ENCODE measurements at regions not wholly inside any gene's neighbourhood (a gene's known extent, or its start where the extent isn't known, plus 50 kb on each side); places are given as distances from the start of the nearest gene placed in this dataset.
"Not testable (repeated sequence)": the region's sequence is repeated elsewhere in the genome, so short reads cannot be mapped to it uniquely, and the experiment has no call there.

DNA sequence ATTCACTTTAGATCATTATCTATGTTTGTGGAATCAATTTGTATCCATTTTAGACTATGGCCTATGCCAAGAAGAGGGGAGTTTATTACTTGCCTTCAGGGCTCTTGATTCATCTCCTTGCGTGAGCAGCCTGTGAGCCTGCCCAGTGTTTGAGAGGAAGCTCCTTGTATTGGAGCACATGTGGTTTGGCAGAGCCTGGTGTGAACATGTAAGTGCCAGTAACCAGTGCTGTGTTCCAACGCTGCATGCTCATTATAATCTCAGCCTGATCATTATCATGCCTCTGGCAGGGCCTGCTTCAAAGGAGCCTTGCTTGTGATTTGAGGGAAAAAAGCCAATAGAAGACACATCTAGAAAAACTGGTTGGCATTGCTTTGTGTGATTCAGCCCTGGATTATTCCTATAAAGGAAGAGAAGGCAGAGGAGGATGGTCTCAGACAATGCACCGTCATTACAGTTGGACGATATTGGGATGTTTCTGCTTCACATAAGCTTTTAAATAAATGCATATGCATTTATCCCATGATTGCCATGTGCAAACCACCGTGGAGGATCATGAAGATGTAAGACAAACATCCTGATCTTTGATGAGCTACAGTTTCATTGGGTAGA is 203.4 kb upstream of the AHR start:
- no peak for DNase-seq

DNA sequence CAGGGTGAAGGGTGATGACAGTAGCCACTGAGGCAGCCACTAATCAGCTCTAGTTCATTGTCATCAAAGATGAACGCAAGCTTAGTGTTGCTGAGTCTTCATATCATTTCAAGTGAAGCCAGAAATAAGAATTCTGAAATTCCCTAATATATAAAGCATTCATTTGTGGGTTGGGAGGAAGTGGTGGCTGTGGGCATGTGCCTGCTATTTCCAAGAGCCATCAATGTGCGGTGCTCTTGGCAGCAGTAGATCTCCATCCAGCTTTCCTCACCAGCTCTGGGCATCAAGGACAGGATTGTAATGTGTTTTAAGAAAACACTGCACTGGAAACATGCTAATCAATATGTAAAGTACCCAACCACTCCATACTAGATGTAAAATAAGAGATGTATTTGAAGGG is 202.5 kb upstream of the AHR start:
- DNase-seq: peak; percentile 52 to 68

DNA sequence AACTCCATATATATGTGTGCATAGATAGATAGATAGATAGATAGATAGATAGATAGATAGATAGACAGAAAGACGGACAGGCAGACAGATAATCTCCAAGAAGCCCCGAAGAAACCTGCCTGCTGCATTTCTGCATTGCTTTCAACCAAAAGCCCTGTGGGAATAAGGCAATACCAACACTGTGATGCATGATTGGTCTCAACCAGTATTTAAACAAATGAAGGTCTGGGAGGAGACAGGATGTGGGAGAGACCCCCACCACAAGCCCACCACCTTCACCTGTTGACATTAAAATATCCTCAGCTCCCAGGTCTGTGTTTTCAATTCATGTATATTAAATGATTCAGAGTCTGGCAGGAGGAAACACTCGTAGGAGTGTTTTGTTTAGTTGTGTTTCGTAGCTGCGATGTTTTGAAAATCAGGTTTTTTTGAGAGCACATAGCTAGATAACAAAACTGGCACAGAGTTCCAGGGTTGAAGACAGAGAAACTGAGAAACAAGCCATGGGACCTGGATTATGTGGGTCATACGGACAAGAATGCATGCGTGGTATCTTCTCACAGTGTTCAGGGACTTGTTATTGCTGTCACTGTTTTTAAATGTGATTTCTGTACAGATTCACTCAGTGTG is 200.7 kb upstream of the AHR start:
- no peak for DNase-seq

DNA sequence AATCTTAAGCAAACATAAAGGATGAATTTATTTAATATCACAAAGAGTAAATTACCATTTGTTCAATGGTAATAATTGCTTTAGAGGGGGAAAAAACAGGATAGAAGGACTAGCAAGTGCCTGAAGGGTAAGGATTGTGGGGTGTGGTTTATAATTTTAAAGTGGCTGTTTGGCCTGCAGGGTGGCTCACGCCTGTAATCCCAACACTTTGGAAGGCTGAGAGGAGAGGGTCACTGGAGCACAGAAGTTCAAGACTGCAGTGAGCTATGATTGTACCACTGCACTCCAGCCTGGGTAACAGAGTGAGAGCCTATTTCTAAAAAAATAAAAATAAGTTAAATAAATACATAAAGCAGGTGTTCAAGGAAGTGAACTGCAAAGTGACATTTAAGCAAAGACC is 199.9 kb upstream of the AHR start:
- DNase-seq: no peak

DNA sequence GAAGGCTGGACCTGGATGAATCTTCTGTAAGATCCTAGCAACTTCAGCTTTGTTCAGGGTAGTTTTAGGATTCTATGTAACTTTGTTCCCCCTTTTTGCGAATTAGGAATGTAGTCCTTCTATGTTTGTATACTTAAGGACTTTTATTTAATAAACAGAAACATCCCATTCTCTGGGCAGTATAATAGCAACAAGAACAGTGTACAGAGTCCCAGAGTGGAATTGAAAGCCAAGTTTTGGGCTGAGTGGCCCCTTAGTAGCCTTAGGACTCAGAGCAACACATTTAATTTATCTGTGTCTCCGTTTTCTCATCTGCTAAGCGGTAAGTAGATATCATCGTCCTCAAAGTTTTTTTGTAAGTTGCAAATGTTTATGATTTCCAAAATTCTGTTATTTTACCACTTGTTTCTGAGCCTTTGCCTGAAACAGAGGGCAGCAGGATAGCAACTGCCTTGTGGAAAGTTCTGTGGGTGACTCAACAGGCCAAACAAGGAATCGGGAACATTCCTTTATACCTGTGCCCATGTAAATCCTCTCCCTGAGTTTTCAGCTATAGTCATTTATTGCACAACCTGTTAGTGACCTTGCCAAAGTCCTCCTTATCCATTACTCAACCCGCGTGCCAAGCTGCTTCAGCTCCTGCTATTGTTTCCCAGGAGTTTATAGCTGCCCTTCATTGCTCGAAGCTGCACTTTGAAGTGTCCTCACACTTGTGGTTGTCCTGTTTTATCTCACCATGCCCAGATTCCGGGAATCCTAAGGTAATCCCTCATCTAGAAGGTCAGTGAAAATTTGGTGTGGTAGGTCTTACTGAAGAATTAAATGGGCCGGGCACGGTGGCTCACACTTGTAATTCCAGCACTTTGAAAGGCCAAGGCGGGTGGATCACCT is 199.1 kb upstream of the AHR start:
- DNase-seq: peak in 1 of 2 donors; percentile 11

DNA sequence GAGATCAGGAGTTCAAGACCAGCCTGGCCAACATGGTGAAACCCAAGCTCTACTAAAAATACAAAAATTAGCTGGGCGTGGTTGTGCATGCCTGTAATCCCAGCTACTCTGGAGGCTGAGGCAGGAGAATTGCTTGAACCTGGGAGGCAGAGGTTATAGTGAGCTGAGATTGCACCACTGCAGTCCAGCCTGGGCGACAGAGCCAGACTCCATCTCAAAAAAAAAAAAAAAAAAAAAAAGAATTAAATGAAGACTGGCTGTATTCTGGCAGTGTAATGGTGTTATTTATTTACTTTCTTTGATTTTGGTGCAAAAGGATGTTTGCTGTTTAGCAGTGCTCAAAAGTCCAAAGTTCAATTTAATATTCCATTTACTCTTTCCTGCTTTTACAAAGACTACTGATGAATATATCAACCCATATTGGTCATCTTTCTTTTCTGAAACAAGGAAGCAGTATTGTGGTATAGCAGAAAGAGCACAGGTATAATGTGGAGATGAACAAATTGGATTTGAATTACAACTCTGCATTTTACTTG is 198.4 kb upstream of the AHR start:
- not testable (repeated sequence) for DNase-seq

DNA sequence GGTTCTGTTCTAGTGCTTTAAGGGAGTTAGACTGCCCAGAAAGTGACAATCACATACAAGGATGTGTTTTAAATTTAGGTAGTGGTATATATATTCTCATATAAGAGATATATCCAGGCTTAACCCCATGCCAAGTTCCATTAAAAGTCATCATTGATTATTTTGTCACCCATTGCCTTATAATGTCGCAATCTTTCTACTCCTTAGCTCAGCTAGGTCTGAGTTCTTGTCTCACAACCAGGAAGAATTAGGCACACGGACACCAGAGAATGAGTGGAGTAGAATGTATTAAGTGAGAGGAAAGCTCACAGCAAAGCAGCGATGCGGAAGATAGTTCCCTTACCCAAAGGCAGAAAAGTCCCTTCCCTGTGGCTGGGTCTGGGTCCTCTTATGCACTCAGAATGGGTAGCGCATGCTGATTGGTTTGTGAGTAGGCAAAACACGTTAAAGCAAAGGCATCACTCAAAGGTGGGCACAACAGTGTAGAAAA is 197.2 kb upstream of the AHR start:
- DNase-seq: no peak

DNA sequence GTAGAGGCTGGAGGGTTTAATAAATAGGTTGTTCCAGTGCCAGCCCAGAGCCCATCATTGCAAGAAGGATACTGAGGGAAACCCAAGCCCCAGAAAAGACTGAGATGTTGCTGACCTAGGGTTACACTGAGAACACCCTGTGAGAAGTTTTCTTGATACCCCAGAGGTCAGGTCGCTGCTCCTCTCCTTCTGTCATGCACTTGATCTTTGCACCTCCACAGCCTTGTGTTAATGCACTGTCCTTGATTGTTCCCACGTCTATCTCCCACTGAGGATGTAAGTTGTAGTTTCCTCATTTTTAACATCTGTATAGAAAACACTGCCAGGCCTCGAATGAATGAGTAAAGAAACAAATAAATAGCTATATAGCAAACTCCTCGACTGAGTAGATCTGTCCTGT is 195.3 kb upstream of the AHR start:
- no peak for DNase-seq

DNA sequence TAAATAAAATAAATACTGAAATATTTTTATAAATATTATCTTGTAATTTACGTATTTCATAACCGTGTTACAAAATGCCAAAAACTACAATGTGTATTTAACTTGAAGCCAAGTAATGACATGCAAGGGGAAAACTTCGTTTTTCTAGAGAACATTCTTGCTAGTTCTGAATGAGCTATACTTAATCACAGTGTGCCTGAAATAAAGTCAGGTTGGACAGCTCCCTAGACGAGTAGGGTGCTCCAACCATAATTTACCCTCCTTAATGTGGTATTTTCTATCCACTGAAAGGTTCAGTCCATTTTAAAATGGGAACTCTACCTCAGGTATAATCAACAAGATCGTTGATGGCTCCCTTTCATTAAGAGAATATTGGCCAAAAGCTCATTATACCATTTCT is 194.5 kb upstream of the AHR start:
- DNase-seq: no peak

DNA sequence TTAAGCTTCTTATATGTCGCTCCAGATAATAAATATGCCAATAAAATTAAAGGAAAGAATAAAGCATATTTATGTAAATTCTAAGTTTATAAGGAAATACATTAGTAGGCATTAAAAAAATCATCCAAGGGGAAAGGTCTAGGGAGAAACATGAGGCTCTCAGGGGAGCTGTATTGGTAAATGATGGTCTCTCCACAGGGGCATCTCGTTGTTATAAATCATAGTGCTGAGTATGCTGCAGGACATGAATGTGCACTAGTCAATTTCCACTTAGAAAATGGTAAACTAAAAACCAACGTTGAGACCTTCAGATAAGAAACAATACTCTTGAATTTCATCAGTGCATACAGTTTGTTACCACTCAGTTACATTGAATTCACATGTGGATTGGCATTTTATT is 194.0 kb upstream of the AHR start:
- DNase-seq: no peak

DNA sequence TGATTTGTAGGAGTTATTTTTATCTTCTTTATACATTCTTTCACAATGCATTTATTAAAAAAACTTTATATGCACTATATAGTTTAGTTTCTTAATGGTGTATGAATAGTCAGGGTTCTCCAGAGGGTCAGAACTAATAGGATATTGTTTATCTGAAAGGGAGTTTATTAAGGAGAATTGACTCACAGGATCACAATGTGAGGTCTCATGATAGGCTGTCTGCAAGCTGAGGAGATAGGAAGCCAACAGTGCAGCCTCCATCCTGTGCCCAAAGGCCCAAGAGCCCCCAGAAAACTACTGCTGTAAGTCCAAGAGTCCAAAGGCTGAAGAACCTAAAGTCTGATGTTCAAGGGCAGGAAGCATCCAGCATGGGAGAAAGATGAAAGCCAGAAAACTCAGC is 192.8 kb upstream of the AHR start:
- no peak for DNase-seq

DNA sequence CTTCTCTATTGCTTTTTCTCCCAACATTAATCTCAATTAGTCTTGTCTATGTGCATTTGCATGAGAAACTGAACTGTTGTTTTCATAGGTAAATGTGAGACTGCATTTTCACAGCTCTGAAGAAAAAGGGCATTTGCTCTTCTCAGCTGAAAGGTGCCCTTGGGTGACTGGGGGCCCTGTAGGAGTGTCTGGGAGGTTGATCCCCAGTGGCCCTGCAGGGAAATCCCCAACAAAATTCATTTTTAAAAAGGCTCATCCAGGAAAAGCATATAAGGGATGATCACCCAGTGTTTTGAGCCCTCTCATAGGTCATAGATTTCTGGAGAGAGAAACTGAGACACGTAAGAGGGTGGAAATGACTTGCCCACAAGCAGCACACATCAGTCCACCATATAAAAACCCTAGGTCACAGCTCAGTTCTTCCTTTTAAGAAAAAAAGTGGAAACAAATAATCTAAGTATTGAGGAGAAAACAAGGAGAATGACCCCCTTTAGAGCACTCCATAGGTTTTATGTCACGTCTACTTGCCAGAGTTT is 190.3 kb upstream of the AHR start:
- no peak for DNase-seq

DNA sequence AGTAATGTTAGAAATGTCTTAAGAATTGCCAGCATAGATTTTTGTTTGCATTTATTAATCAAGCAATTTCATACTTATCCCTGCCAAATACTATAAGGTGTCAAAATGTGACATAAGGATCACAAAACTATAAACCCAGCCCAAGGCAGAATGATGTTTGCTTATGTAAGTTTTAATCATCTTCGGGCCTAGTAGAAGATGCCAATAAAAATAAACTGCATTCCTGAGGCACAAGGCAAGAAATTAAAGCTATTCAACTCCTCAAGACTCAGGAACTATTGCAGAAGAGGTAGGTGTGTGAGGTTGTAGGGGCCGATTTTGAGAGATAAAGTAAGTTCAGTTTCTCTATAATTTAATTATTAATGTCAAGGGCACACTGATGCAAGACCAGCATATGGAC is 189.4 kb upstream of the AHR start:
- DNase-seq: no peak

DNA sequence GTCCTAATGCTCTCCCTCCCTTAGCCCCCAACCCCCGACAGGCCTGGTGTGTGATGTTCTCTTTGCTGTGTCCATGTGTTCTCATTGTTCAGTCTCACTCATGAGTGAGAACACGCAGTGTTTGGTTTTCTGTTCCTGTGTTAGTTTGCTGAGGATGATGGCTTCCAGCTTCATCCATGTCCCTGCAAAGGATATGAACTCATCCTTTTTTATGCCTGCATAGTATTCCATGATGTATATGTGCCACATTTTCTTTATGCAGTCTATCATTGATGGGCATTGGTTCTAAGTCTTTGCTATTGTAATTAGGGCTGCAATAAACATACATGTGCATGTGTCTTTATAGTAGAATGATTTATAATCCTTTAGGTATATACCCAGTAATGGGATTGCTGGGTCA is 184.7 kb upstream of the AHR start:
- not testable (repeated sequence) for DNase-seq

DNA sequence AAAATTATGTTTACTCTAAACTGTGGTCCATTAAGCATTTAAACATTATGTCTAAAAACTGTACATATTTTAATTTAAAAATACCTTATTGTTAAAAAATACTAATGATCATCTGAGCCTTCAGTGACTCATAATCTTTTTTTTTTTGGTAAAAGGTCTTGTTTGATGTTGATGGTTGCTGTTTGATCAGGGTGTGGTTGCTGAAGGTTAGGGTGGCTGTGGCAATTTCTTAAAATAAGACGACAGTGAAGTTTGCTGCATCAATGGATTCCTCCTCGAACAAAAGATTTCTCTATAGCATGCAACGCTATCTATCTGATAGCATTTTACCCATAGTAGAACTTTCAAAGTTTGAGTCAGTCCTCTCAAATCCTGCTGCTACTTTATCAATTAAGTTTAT is 180.0 kb upstream of the AHR start:
- DNase-seq: no peak

DNA sequence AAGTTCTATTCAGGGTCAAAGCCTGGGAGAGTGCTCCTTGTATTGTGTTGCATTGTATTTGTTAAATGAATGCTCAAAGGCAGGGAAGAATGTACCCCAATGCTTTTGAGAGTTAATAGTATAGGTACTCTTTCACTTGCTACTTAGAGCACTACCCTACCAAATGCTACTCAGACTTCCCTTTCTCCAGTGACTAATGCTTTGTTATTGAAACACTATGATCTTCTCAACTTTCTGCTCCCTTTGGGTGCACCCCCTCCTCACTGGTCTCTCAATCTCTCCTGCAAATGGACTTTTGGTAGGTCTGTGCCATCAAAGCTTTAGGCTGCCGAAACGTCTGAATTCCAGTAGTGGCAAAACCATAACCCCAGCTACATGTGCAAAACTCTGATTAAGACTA is 177.7 kb upstream of the AHR start:
- DNase-seq: peak in 1 of 2 donors; percentile 28

DNA sequence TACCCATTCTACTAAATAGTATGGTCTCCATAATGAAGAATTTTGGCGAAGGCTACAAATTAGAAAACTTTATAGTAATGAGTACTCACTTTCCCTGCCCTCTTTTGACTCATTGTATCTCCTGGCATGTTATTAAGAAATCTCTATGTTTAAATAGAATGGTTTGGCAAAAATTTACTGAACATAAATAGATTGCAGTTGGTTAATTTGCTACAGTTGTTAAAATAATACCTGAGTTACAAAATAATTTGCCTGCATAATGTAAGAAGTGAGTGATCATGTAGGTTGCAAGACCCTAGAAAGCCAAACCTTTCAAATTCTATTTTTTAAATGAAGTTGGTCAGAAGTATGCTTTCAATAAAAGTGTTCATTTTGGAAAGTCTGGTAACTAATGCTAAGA is 176.8 kb upstream of the AHR start:
- DNase-seq: no peak

DNA sequence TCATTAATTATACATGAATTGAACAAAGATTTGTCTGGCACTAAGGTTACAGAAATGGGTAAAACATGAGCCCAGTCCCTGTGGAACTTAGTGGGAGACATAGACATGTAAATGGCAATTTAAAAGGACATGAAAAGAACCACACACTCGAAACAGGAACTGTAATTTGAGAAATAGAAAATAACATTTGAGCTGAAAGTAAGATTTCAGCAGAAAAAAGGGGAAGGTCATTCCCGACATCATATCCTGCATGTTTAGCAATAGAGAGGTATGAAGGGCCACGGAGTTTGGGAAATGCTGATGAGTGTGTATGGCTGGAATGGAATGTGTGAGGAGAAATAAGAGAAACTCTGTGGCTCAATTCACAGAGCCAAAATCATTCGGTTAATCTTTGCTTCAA is 175.4 kb upstream of the AHR start:
- DNase-seq: peak; percentile 77 to 94

DNA sequence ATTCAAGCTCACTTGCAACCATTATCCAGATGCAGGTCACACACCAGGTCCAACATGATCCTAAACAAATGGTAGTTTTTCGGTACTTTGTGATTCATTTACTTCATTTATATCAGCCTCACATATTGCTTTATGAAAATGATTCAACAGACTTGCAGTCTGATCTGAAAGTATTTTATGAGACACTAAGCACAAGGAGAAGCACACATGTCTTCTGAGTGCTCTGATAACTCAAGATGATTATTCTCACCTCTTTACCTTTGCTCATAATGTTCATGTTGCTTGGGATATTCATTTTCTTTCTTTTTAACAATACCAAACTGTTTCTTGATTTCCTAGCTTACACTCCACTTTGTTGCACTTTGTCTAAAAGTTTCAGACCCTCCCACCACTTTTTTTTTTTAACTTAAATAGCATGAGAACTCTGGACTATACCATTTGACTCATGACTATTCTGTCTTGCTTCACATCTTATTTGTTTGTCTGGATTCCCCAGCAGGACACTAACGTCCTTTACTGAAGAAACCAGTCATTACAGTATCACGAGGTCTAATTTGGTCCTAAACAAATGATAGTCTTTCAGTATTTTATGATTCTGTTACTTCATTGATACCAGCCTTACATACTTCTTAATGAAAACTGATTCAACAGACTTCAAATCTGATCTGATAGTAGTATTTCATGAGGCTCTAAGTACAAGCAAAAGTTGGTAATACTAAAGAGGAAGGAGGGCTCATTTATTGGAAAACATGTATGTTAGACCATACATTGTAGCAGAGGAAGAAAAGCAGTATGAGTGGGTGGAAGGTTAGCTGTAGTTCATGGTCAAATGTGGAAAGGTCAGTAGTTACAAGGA is 171.8 kb upstream of the AHR start:
- peak; percentile 63 to 70 for DNase-seq

DNA sequence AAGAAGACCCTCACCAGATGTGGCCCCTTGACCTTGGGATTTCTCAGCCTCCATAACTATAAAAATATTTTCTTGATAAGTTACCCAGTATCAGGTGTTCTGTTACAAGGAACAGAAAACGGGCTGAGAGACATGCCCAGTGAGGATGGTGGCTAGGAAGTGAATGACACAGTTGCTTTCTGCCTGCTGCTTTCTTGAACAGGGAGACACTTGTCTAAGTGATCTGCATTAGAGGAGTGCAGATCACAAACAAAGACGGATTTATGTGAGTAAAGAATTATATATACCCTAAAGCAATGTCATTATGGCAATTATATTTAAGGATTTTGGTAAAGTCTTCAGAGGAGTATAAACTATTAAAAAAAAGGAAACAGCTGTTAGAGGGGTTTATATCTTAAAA is 169.2 kb upstream of the AHR start:
- no peak for DNase-seq

DNA sequence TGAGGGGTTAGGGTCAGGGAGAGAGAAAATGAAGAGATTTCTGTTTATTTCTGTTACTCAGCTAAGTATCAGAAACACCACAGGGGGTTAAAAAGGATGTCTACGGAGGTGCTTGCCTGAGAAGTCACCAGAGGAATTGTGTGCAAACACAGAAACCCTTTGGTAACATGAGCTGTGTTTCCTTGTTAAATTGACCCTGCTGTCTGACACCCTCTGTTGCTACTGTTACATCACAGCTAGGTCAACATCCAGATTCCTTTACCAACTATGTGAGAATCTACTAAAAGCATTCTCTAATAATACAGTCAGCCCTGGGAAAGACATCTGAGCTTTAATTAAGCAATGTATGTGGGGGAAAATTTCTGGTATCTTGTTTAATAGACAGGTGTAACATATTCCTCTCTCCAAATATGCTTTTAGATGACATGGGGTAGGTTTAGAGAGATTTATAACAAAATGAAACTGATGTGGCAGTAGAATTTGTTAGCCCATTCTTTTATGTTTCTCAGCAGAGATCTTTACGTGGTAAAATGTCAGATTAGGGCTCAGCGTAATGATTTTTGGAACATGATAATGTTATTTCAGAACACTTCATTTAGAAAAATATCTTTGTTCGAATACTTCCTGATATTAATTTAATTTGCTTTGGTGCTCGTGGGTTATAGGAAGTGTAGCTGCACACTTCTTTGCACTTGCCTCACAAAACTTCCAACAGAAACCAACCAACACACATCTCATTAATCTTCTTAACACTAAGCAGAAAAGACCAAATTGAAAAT is 168.0 kb upstream of the AHR start:
- DNase-seq: peak; percentile 19 to 42

DNA sequence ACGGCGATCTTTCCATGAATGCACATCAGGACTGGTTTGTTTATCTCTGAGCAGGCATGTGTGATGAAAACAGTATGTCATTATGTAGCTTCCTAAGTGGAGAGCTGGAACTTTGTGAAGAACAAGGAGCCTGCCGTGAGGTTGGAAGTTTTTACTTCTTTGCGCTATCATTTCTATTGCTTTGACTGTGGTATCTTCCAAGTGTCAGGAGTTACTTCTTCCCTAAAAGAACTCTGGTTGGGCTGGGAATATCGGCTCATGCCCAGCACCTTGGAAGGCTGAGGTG is 167.4 kb upstream of the AHR start:
- DNase-seq: no peak

Measured in inflammatory macrophage (primary cell).